ENCODE measurements at regions not wholly inside any gene's neighbourhood (a gene's known extent, or its start where the extent isn't known, plus 50 kb on each side); places are given as distances from the start of the nearest gene placed in this dataset.

DNA sequence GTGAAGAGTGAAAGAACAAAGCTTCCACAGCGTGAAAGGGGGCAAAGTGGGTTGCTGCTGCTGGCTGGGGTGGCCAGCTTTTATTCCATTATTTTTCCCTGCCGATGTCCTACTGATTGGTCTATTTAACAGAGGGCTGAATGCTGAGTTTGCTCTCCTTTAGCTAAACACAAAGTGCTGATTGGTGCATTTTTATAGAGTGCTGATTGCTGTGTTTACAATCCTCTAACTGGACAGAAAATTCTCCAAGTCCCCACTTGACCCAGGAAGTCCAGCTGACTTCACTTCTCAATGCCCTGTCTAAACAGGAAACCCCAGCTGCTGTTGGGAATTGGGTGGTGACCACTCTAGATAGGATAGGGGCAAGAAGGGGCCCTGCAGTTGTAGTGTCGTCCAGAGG, 335.6 kb upstream of the RBMY1B start:
- Histone ChIP-seq H3K27me3 (ENCODE audit: insufficient read depth, low read length) (no peaks in the 10 kb centered on the region), H3K9ac (ENCODE audit: low read depth, low read length) (no peak overlapping the region), H3K9me3 (ENCODE audit: insufficient read depth, low read depth, low read length) (peaks cover 30% of the 10 kb centered on the region), H3K27ac (ENCODE audit: low read depth, low read length) (no peak overlapping the region), H3K4me3 (ENCODE audit: low read length) (no peak overlapping the region), H3K4me1 (ENCODE audit: insufficient read depth, low read length) (no peaks in the 10 kb centered on the region), H3K36me3 (ENCODE audit: insufficient read depth, low read length) (no peaks in the 10 kb centered on the region)
- 62% methylated on average over 3 of the region's 3 CpGs for WGBS

DNA sequence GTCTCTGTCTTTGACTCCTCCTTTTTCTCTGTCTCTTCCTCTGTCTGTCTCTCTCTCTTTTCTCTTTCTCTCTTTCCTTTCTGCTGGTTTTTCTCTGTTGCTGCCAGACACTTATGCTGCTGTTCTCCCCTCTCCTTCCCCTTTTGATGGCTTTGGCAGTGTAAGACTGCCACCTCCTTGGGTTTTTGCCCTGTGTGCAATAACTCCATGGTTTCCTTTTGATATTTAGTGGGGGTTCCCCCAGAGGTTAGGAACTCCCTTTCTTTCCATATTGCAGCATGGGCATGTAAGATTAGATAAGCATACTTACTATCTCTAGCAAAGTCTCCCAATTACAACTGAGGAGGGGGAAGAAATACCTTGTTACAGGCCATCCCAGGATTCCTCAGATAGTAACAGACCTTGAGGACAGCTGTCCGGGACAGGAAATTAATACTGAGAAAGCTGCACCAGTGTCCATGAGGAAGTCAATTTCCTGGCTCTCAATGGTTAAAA, 333.8 kb upstream of the RBMY1B start:
- Histone ChIP-seq H3K36me3 (ENCODE audit: insufficient read depth, low read length) (no peaks in the 10 kb centered on the region), H3K4me1 (ENCODE audit: insufficient read depth, low read length) (no peaks in the 10 kb centered on the region), H3K9ac (ENCODE audit: low read depth, low read length) (no peak overlapping the region), H3K9me3 (ENCODE audit: insufficient read depth, low read depth, low read length) (peaks cover 31% of the 10 kb centered on the region; the same call in 1 of the 2 replicates), H3K27ac (ENCODE audit: low read depth, low read length) (no peak overlapping the region), H3K4me3 (ENCODE audit: low read length) (no peak overlapping the region), H3K27me3 (ENCODE audit: insufficient read depth, low read length) (no peaks in the 10 kb centered on the region)
- WGBS = 87% methylated on average over 1 of the region's 1 CpG

DNA sequence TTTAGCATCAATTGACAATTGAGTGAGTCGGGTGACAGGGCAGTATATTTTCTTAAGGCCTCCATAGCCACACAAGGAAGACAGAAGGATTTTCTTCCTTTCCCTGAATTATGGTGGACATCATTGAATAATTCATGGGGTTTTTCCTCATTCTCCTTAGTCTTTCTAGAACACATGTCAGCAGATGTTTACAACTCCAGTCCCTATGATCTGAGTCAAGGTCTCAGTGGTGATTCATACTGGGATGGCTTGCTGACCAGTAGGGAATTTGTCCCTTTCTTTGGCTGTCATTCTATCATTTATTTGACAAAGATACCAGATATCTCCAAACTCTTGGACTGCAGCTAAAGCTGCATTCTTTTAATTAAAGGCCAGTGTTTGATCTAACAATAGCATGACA, 332.9 kb upstream of the RBMY1B start:
- Histone ChIP-seq H3K4me3 (ENCODE audit: low read length) (no peak overlapping the region), H3K27ac (ENCODE audit: low read depth, low read length) (no peak overlapping the region), H3K9ac (ENCODE audit: low read depth, low read length) (no peak overlapping the region), H3K27me3 (ENCODE audit: insufficient read depth, low read length) (no peaks in the 10 kb centered on the region), H3K36me3 (ENCODE audit: insufficient read depth, low read length) (no peaks in the 10 kb centered on the region), H3K4me1 (ENCODE audit: insufficient read depth, low read length) (no peaks in the 10 kb centered on the region), H3K9me3 (ENCODE audit: insufficient read depth, low read depth, low read length) (peaks cover 33% of the 10 kb centered on the region; the same call in 1 of the 2 replicates)
- 83% methylated on average over 1 of the region's 1 CpG for WGBS

DNA sequence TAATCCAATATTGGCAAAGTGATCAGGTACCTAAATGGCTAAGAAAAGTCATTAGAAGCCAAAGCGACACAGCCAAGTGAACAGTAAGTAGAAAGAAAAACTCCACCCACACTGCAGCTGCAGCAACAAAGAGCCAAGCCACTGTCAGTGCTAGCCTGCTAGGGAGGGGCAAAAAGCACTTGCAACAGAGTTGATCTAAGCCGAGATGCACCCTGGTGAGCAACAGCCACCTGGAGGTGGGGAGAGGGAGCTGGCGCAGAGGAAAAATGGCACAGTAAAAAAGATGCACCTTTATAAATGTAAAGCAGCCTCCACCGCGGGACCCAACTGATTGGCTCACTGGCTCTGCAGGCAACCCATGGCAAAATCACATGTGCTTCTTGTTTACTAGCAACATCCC, 330.2 kb upstream of the RBMY1B start:
- 94% methylated on average over 3 of the region's 5 CpGs for WGBS
- H3K36me3 ChIP-seq (ENCODE audit: insufficient read depth, low read length) = no peaks in the 10 kb centered on the region
- H3K27ac ChIP-seq (ENCODE audit: low read depth, low read length) = no peak overlapping the region
- H3K4me1 ChIP-seq (ENCODE audit: insufficient read depth, low read length) = no peaks in the 10 kb centered on the region
- no peak overlapping the region for H3K9ac ChIP-seq (ENCODE audit: low read depth, low read length)
- no peak overlapping the region for H3K4me3 ChIP-seq (ENCODE audit: low read length)
- no peaks in the 10 kb centered on the region for H3K27me3 ChIP-seq (ENCODE audit: insufficient read depth, low read length)
- H3K9me3 ChIP-seq (ENCODE audit: insufficient read depth, low read depth, low read length) = peaks cover 35% of the 10 kb centered on the region; the same call in 1 of the 2 replicates

DNA sequence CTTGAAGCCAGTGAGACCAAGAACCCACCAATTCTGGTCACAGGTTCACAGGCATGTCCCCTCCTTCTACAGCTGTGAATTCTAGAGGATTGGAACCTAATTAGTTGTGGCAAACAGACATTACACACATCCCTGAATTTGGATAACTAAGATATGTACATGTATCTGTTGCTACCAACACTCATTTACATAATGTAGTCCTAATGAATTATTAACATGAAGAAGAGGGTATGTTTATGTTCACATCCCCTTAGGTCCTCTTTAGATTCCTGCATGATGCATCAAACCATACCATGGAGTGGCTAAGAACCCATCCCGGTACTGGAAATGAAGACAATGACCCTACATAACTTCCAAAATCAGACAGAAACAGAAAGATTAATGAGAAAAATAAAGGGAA, 326.9 kb upstream of the RBMY1B start:
- Histone ChIP-seq H3K4me3 (ENCODE audit: low read length) (no peak overlapping the region), H3K36me3 (ENCODE audit: insufficient read depth, low read length) (no peaks in the 10 kb centered on the region), H3K9me3 (ENCODE audit: insufficient read depth, low read depth, low read length) (peaks cover 41% of the 10 kb centered on the region), H3K4me1 (ENCODE audit: insufficient read depth, low read length) (no peaks in the 10 kb centered on the region), H3K27me3 (ENCODE audit: insufficient read depth, low read length) (no peaks in the 10 kb centered on the region), H3K27ac (ENCODE audit: low read depth, low read length) (no peak overlapping the region), H3K9ac (ENCODE audit: low read depth, low read length) (no peak overlapping the region)
- no CpG with 5 or more reads among the region's 1 CpG for WGBS

DNA sequence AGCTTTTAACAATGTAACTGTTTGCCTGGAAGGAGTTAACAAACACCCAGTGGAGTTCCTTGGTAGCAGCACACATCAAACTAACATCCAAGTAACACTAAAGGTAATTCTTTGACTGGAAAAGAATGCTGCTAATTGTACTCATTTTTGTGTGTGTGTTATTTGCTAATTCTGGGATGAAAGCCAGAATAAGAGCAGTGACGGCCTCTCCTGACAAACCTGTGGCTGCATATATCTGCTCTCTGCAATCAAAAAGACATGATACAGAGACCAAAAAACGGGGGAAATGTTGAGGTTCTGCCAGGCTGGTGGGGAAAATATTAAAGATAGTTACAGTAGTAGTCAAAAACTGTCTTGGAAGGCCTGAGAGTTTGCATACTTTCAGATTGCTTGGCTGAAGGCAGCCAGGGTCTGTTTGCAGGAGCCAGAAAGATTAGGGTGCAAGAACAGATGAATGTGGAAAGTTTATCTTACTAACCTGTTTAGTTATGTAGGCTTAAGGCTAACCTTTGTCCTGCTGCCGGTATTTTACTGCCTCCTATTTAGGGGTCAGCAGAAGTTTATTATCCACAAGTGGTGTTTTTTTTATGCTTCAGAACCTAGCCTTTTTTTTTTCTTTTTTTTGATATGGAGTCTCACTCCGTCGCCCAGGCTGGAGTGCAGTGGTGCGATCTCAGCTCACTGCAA, 325.6 kb upstream of the RBMY1B start:
- WGBS = 74% methylated on average over 5 of the region's 6 CpGs
- peaks cover 35% of the 10 kb centered on the region for H3K9me3 ChIP-seq (ENCODE audit: insufficient read depth, low read depth, low read length)

DNA sequence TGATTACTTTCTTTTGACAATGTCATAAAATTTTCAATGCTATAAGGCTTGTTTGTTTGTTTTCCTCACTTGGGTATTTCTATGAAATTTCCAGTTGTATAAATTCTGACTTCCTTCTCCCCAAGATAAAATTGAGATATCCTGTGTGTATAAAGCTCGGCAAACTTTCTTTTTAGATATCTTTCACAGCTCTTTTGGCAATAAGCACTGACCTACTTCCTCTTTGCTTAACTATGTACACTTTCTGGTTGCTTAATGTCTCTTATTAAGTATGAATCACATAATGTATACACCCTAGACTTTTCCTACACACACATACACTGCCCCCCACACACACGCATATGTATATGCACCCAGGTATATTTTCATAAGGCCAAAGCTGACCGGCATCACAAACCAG, 318.4 kb upstream of the RBMY1B start:
- Histone ChIP-seq H3K9me3 (ENCODE audit: insufficient read depth, low read depth, low read length) (peaks cover 32% of the 10 kb centered on the region), H3K4me3 (ENCODE audit: low read length) (no peak overlapping the region), H3K4me1 (ENCODE audit: insufficient read depth, low read length) (no peaks in the 10 kb centered on the region), H3K36me3 (ENCODE audit: insufficient read depth, low read length) (no peaks in the 10 kb centered on the region), H3K9ac (ENCODE audit: low read depth, low read length) (no peak overlapping the region), H3K27ac (ENCODE audit: low read depth, low read length) (no peak overlapping the region), H3K27me3 (ENCODE audit: insufficient read depth, low read length) (no peaks in the 10 kb centered on the region)
- 100% methylated on average over 1 of the region's 3 CpGs for WGBS

More for the DNA sequence above, 325.6 kb upstream of the RBMY1B start:
- H3K4me1 ChIP-seq (ENCODE audit: insufficient read depth, low read length) = no peaks in the 10 kb centered on the region
- no peak overlapping the region for H3K9ac ChIP-seq (ENCODE audit: low read depth, low read length)
- H3K27me3 ChIP-seq (ENCODE audit: insufficient read depth, low read length) = no peaks in the 10 kb centered on the region
- H3K4me3 ChIP-seq (ENCODE audit: low read length) = no peak overlapping the region
- H3K36me3 ChIP-seq (ENCODE audit: insufficient read depth, low read length) = no peaks in the 10 kb centered on the region
- H3K27ac ChIP-seq (ENCODE audit: low read depth, low read length) = no peak overlapping the region

DNA sequence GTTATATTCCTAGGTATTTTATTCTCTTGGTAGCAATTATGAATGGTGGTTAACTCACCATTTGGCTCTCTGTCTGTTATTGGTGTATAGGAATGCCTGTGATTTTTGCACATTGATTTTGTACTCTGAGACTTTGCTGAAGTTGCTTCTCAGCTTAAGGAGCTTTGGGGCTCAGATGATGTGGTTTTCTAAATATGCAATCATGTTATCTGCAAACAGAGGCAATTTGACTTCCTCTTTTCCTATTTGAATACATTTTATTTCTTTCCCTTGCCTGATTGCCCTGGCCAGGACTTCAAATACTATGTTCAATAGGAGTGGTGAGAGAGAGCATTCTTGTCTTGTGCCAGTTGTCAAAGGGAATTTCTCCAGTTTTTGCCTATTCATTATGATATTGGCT, 310.9 kb upstream of the RBMY1B start:
- H3K27ac ChIP-seq (ENCODE audit: low read depth, low read length) = no peak overlapping the region
- no peaks in the 10 kb centered on the region for H3K4me1 ChIP-seq (ENCODE audit: insufficient read depth, low read length)
- H3K9ac ChIP-seq (ENCODE audit: low read depth, low read length) = no peak overlapping the region
- peaks cover 23% of the 10 kb centered on the region for H3K9me3 ChIP-seq (ENCODE audit: insufficient read depth, low read depth, low read length)
- no peaks in the 10 kb centered on the region for H3K36me3 ChIP-seq (ENCODE audit: insufficient read depth, low read length)
- no peak overlapping the region for H3K4me3 ChIP-seq (ENCODE audit: low read length)
- no peaks in the 10 kb centered on the region for H3K27me3 ChIP-seq (ENCODE audit: insufficient read depth, low read length)

DNA sequence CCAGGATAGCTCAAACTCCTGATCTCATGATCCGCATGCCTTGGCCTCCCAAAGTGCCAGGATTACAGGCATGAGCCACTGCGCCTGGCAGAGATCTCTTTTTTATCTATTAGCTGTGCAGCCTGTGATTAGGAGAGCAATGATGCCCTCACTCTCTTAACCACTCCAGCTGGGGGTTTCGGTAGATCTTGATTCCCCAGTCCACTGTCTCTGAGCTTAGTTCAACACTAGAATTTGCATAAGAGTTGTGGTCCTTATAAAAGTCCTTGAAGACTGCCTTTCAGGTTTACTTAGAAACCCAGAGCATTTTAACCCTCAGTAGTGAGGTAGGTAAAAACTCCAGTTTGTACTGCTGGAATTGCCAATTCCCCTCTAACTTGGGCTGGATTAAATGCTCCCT, 283.3 kb upstream of the RBMY1B start:
- peaks cover 33% of the 10 kb centered on the region for H3K9me3 ChIP-seq (ENCODE audit: insufficient read depth, low read depth, low read length)

DNA sequence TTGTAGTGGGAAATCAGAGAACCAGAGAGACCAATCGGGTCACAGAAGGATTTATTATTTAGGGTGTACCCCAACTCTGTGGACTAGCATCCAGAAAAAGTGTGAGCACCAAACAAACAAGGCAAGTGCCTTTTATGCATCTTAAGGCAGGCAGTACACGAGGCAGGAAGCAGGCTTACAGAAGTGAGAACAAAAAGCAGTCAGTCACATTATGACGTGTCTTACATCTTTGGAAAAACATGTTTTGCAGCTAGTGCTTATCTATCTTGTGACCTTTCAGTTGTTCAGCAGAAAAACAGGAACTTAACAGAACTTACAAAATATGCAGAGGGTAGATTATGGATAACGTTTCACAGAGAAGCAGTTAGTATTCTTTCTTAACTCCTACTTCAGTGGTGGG, 270.9 kb upstream of the RBMY1B start:
- WGBS = 61% methylated on average over 3 of the region's 4 CpGs
- Histone ChIP-seq H3K36me3 (ENCODE audit: insufficient read depth, low read length) (no peaks in the 10 kb centered on the region), H3K27ac (ENCODE audit: low read depth, low read length) (no peak overlapping the region)

More for the DNA sequence above, 283.3 kb upstream of the RBMY1B start:
- Histone ChIP-seq H3K4me1 (ENCODE audit: insufficient read depth, low read length) (no peaks in the 10 kb centered on the region), H3K4me3 (ENCODE audit: low read length) (no peak overlapping the region), H3K36me3 (ENCODE audit: insufficient read depth, low read length) (no peaks in the 10 kb centered on the region), H3K27me3 (ENCODE audit: insufficient read depth, low read length) (no peaks in the 10 kb centered on the region), H3K9ac (ENCODE audit: low read depth, low read length) (no peak overlapping the region), H3K27ac (ENCODE audit: low read depth, low read length) (no peak overlapping the region)
- WGBS = 76% methylated on average over 2 of the region's 3 CpGs

DNA sequence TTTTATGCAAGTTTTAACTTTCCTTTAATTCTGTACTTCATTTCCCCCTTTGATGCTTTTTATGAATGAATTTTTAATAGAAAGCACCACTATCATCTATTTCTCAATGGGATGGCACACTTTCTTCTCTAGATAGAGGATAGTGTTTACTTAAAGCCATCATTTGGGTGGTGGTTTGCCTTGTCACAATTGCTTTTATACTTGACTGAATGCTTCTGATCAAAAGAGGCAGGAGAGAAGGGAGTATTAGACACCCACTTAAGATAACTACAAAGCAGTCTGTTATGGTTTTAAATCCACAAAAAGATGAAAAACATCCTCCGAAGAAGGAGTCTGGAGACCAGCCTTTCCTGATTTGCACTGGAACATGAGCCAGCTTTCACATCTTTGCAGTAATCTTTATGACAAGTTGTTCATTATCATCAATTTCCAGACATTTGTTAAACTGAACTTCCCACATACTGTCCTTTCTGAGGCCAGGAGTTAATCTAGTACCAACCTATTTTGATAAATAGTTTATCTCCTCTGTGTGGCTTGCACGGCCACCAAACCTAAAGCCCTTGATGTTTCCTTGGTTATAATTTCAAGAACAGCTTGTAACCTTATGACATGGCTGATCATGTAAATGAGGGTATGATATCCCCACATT, 270.4 kb upstream of the RBMY1B start:
- no peak overlapping the region for H3K27ac ChIP-seq (ENCODE audit: low read depth, low read length)
- WGBS = 88% methylated on average over 1 of the region's 2 CpGs

More for the DNA sequence above, 270.9 kb upstream of the RBMY1B start:
- H3K9me3 ChIP-seq (ENCODE audit: insufficient read depth, low read depth, low read length) = peaks cover 28% of the 10 kb centered on the region
- no peaks in the 10 kb centered on the region for H3K4me1 ChIP-seq (ENCODE audit: insufficient read depth, low read length)
- H3K4me3 ChIP-seq (ENCODE audit: low read length) = no peak overlapping the region
- H3K9ac ChIP-seq (ENCODE audit: low read depth, low read length) = no peak overlapping the region
- no peaks in the 10 kb centered on the region for H3K27me3 ChIP-seq (ENCODE audit: insufficient read depth, low read length)

More for the DNA sequence above, 270.4 kb upstream of the RBMY1B start:
- H3K9me3 ChIP-seq (ENCODE audit: insufficient read depth, low read depth, low read length) = peaks cover 26% of the 10 kb centered on the region
- no peaks in the 10 kb centered on the region for H3K36me3 ChIP-seq (ENCODE audit: insufficient read depth, low read length)
- no peak overlapping the region for H3K4me3 ChIP-seq (ENCODE audit: low read length)
- no peaks in the 10 kb centered on the region for H3K4me1 ChIP-seq (ENCODE audit: insufficient read depth, low read length)
- no peaks in the 10 kb centered on the region for H3K27me3 ChIP-seq (ENCODE audit: insufficient read depth, low read length)
- H3K9ac ChIP-seq (ENCODE audit: low read depth, low read length) = no peak overlapping the region
